Medulla oblongata (tissue), 1 donor: ENCODE measurements at regions not wholly inside any gene's neighbourhood (a gene's known extent, or its start where the extent isn't known, plus 50 kb on each side); places are given as distances from the start of the nearest gene placed in this dataset.
"Not testable (repeated sequence)": the region's sequence is repeated elsewhere in the genome, so short reads cannot be mapped to it uniquely, and the experiment has no call there.

Source experiments
- DNase-seq: peaks from one replicate; pipeline ENCODE4 v3.0.0-alpha.2; 2015; ENCODE audit errors: extremely low spot score

DNA sequence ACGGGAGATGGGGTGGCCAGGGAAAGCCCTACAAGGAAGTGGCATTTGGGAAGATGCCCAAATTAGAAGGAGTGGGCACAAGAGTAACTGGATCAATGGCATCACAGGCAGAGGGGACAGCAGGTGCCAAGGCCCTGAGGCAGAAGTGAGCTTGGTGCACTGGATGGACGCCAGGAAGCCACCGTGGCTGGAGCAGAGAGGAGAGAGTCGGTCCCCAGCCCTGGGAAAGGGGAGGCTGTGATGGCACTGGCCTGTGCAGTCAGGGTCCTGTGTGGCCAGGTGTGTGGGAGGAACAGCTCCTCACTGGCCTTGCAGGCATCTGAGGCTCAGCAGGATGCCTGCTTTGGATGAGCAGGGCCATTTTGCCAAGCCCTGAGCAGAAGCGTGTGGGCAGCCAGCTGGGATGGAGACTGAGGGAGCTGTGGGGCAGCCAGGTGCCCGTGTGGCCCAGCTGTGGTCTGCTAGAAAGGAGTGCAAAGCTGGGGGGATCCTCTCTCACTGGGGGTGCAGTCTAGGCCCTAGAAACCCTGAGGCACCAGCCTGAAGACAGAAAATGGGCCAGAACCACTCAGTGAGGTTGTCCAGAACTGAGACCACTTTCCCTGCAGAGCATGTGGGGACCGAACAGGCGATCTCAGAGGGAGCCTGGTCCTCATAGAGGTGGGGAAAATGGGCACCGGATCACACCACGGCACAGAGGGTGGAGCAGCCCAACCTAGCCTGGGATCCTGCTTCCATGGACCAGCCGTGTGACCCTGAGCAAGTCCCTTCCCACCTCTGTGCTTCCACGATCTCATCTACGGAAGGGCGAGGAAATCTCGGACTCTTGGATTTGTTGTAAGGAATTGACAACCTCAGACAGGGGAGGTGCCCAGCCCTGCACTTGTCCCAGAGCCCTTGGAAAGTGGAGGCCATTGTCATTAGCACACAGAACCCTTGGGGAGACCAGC, 78.6 kb upstream of the RTL6 start:
- no peak for DNase-seq

DNA sequence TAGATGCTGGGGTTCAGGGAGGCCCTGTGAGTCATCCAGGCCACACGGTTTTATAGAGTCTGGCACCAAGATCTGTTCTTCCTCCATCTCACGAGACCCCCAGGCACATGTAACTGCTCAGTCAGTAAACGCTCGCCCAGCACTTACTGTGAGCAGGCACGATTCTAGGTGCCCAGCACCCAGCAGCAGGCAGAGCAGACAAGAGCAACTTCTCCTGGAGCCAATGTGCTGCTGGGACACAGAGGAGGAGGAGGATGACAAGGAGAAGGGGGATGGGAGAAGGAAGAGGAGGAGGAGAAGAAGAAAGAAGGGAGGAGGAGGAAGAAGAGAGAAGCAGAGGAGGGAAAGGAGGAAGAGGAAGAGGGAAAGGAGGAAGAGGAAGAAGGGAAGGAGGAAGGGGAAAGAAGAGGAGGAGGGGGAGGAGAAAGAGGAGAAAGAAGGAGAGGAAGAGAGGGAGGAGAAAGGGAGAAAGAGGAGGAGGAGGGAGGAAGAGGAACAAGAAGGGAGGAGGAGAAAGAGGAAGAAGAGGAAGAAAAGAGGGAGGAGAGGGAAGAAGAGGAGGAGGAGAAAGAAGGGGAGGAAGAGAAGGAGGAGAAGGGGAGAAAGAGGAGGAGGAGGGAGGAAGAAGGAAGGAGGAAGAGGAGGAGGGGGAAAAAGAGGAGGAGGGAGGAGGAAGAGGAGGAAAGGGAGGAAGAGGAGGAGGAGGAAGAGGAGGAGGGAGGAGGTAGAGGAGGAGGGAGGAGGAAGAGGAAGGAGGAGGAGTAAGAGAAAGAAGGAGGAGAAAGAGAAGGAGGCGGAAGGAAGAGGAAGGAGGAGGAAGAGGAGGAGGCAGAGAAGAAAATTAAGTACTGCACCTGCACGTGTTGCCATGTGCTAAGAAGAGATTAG, 77.6 kb upstream of the RTL6 start:
- DNase-seq, result no peak

DNA sequence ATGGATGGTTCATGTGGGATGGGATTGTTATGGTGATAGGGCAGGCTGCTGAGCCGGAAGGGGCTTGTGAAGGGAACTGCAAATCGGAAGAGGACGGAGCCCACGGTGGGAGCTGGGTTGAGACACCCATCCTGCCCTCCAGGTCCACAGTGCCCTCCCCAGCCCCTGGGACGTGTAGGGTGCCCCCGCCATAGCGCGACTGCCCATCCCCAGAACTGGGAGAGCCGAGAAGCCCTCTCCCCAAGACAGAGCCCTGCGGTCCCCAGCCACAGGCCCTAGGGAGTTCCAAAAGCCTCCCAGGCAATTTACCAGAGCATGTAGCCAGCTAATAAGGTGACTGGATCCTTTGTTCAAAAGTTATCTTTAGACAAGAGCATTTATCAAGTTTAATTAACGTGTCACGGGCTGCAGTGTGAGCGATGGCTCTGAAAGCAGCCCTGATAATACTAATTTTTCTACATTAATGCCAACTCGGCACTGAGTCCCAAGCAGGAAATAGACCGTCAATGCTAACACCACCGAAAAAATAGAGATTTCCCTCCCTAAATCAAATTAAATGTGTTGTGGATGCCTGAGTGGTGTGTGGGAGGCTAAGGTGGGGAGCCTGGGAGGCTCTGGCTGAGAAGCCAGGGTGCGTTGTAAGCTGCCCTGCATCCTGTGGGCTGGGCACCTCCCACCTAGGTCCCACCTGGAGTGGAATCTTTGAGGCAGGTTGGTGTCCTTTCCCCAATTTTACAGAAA, 76.8 kb upstream of the RTL6 start:
- DNase-seq, result no peak

DNA sequence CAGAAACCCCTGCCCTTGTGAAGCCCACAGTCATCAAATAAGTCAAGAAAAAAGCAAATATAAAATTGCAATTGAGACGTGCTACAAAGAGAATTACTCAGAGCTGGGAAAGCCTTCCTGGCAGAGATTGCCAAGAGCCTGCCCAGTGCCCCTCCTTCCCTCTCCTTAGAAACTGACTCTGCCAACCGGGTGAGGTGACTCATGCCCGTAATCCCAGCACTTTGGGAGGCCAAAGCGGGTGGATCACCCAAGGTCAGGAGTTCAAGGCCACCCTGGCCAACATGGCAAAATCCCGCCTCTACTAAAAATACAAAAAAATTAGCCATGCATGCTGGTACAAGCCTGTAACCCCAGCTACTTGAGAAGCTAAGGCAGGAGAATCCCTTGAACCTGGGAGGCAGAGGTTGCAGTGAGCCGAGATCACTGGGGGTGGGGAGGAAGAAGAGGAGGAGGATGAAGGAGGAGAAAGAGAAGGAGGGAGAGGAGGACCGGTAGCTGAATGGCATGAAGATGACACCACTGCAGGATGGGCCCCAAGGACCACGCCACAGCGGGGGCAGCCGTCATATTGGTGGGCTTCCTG, 76.1 kb upstream of the RTL6 start:
- DNase-seq, result no peak

- DNase-seq, result no peak
These were observed 75.4 kb upstream of the RTL6 start for GRCh38 chr22:44573451-44573850.

GRCh38 chr22:44572414-44573207, 74.6 kb upstream of the RTL6 start:
- no peak for DNase-seq

- DNase-seq, result no peak
These were observed 73.8 kb upstream of the RTL6 start for GRCh38 chr22:44571566-44572413.

GRCh38 chr22:44570476-44571445, 72.7 kb upstream of the RTL6 start:
- no peak for DNase-seq

DNA sequence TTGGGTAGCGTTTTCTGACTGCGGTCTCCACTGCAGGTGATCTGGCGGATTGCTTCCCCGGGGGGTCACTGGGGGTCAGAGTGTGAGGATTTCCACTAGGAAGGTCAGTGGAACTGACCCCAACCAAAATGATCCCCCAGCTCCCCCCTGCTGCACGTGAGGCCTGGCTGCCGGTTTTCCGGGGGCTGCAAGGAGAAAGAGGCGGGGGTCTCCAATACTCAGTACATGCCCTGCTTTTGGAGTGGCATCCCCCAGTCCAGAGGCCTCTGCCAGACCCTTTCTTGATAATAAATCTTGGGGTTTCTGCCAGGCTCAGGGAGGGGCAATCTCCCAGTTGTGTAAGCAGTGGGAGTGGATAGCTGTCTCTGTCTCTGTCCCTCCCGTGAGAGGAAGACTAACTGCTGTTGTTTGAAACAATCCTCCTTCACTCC, 71.5 kb upstream of the RTL6 start:
- no peak for DNase-seq

- no peak for DNase-seq
These were observed 69.9 kb upstream of the RTL6 start for GRCh38 chr22:44567846-44568493.

GRCh38 chr22:44567378-44567841, 69.4 kb upstream of the RTL6 start:
- not testable (repeated sequence) for DNase-seq

DNA sequence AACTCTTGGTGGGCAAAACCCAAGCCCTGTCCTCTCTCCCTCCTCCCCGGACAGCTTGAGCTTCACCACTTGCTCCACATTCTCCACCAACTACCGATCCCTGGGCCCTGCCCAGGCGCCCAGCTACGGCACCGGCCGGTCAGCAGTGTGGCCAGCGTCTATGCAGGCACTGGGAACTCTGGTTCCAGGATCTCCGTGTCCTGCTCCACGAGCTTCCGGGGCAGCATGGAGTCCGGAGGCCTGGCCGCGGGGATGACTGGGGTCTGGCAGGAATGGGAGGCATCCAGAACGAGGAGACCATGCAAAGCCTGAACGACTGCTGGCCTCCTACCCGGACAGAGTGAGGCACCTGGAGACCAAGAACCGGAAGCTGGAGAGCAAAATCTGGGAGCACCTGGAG, 68.9 kb upstream of the RTL6 start:
- DNase-seq, result no peak

DNA sequence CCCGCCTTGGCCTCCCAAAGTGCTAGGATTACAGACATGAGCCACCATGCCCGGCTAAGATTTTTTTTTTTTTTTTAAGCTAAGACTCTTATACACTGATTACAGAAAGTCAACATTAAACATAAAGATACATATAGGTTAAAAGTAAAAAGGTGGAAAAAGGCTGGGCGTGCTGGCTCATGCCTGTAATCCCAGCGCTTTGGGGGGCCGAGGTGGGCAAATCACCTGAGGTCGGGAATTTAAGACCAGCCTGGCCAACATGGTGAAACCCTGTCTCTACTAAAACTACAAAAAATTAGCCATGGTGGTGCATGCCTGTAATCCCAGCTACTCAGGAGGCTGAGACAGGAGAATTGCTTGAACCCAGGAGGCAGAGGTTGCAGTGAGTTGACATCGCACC, 64.6 kb upstream of the RTL6 start:
- not testable (repeated sequence) for DNase-seq

DNA sequence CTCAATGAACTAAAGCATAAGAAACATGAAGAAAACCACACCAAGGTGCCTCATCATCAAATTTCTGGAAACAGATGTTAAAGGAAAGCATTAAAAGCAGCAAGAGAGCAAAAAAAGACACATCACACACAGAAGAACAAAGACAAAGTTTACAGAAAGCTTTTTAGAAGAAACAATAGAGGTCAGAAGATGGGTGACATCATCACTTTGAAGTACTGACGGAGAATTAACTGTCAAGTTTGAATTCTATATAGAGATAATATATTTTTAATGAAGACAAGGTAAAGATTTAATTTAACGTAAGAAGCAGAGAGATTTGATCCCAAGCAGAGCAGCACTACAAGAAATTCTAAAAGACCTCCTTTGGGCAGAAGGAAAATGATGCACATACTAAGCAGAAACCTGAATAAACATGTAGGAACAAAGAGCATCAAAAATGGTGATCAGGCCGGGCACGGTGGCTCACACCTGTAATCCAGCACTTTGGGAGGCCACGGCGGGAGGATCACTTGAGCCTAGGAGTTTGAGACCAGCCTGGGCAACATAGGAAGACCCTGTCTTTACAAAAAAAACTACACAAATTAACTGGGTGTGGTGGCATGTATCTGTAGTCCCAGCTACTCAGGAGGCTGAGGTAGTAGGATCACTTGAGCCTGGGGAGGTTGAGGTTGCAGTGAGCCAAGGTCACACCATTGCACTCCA, 63.3 kb upstream of the RTL6 start:
- no peak for DNase-seq

DNA sequence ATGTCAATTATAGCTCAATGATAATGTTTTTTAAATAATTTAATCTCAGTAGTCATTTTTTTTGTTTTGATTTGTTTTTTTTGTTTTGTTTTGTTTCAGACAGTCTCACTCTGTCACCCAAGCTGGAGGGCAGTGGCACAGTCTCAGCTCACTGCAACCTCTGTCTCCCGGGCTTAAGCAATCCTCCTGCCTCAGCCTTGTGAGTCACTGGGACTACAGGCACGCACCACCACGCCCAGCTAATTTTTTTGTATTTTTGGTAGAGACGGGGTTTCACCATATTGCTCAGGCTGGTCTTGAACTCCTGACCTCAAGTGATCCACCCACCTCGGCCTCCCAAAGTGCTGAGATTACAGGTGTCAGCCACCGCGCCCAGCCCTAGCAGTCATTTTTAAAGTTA, 60.6 kb upstream of the RTL6 start:
- DNase-seq, result not testable (repeated sequence)

- not testable (repeated sequence) for DNase-seq
These were observed 59.8 kb upstream of the RTL6 start for GRCh38 chr22:44557872-44558271.

DNA sequence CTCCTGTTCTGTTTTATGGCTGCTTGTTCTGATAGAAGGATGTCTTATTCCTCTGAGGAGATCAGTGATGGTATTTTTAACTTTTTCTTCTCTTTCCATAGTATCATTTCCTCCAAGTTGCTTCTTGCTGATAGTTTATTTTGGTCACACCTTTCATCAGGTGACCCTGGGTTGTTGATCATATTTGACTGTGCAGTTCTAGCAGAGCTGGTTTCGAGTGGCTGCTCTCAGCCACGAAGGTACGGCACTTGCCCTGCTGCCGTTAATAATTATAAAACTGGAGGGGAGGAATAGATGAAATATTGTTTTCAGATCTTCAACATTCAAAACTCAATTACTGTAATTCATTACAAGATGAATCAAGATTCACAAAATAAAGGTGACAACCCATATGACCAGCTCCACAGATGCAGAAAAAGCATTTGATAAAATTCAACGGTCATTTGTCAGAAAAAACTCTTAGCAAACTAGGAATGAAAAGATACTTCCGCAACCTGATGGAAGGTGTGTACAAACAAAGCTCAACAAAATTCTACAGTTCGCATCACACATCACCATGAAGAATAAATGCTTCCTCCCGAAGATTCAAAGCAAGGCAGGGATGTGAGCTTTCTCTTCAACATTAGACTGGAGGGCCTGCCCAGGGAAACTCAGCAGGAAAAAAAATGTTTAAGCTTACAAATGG, 59.2 kb upstream of the RTL6 start:
- no peak for DNase-seq
